ENCODE measurements at regions not wholly inside any gene's neighbourhood (a gene's known extent, or its start where the extent isn't known, plus 50 kb on each side); places are given as distances from the start of the nearest gene placed in this dataset.

DNA sequence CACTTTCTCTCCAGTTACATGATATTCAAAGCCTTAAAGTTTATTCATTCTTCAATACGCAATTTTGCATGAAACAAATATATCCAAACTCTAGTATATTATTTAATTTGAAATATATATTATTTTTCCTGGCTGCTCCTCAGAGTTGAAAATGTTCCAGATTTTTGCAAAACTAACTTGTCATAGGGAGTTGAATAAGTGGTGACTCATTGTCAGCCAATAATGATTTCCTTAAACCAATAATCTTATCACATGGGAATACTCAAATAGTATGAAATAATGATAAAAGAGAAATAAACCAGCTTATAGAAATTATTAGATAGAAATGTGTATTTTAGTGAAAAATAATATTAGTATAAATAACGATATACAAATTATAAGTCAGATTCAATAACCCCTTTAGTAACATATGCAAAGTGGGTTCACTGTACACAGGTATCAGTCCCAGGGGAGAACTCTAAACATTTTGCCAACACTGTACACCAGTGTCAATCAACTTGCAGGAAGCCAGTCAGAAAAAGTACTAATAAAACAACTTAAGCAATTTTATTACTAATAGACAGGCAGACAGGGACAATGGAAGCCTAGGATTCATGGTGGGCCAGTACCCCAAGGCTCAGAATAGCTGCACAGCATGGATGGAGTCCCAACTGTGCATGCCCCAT lies 222.6 kb upstream of the KLHL1 start:
- Histone ChIP-seq H4K5ac (ENCODE audit: insufficient read length, low read depth, low read length) (no peak overlapping the region), H3T11ph (ENCODE audit: low read length) (no peak overlapping the region), H3K56ac (ENCODE audit: insufficient read length, low read depth, low read length) (no peak overlapping the region), H4K20me1 (ENCODE audit: control insufficient read depth, insufficient read depth, insufficient read length) (no peaks in the 10 kb centered on the region), H3K18ac (ENCODE audit: insufficient read length, low read depth, low read length) (no peak overlapping the region), H4K8ac (replicated peaks; ENCODE audit: insufficient read length, low read depth, low read length) (no peak overlapping the region), H2AK5ac (ENCODE audit: insufficient read length, low read length) (no peak overlapping the region), H3K4ac (ENCODE audit: low read depth, low read length) (no peak overlapping the region), H3K9ac (ENCODE audit: extremely low read depth, insufficient read length, low read length) (no peak overlapping the region), H2BK5ac (ENCODE audit: insufficient read length, low read length) (no peak overlapping the region), H3K79me1 (ENCODE audit: insufficient read depth, low read depth, low read length, poor library complexity, severe bottlenecking) (no peaks in the 10 kb centered on the region), H3K27me3 (ENCODE audit: insufficient read depth, low read length) (no peaks in the 10 kb centered on the region), H3K14ac (ENCODE audit: insufficient read depth, low read length) (no peak overlapping the region), H3K27ac (ENCODE audit: insufficient read length, low read depth, low read length) (no peak overlapping the region), H3K9me3 (ENCODE audit: control insufficient read depth, low read depth, low read length) (no peaks in the 10 kb centered on the region), H3K23me2 (ENCODE audit: insufficient read length, low read depth, low read length, poor library complexity, severe bottlenecking) (no peaks in the 10 kb centered on the region), H2AFZ (ENCODE audit: low read length) (no peak overlapping the region), H3K4me1 (ENCODE audit: insufficient read depth, low read length) (no peaks in the 10 kb centered on the region), H3K23ac (ENCODE audit: insufficient read length, low read depth, low read length) (no peak overlapping the region), H3K4me2 (ENCODE audit: insufficient read depth, insufficient read length, low read length) (no peak overlapping the region), H2BK15ac (ENCODE audit: low read depth, low read length) (no peak overlapping the region), H4K91ac (ENCODE audit: insufficient read length, low read depth, low read length) (no peak overlapping the region), H2BK12ac (ENCODE audit: insufficient read length, low read depth, low read length) (no peak overlapping the region), H3K79me2 (ENCODE audit: insufficient read depth, low read length) (no peaks in the 10 kb centered on the region), H2BK120ac (ENCODE audit: low read depth, low read length, poor library complexity, severe bottlenecking) (no peak overlapping the region), H2BK20ac (ENCODE audit: low read depth, low read length, poor library complexity, severe bottlenecking) (no peak overlapping the region)
- Mint-ChIP-seq H3K27me3 (ENCODE audit: low read depth) (no peaks in the 10 kb centered on the region; the same call in 1 of the 2 replicates), H3K9me3 (no peaks in the 10 kb centered on the region), H3K4me1 (no peaks in the 10 kb centered on the region), H3K36me3 (ENCODE audit: insufficient read depth in 1 of 3, low read depth in 3 of 3) (no peaks in the 10 kb centered on the region), H3K4me3 (no peak overlapping the region), H3K27ac (no peak overlapping the region)
- TF ChIP-seq, protein P1, sequence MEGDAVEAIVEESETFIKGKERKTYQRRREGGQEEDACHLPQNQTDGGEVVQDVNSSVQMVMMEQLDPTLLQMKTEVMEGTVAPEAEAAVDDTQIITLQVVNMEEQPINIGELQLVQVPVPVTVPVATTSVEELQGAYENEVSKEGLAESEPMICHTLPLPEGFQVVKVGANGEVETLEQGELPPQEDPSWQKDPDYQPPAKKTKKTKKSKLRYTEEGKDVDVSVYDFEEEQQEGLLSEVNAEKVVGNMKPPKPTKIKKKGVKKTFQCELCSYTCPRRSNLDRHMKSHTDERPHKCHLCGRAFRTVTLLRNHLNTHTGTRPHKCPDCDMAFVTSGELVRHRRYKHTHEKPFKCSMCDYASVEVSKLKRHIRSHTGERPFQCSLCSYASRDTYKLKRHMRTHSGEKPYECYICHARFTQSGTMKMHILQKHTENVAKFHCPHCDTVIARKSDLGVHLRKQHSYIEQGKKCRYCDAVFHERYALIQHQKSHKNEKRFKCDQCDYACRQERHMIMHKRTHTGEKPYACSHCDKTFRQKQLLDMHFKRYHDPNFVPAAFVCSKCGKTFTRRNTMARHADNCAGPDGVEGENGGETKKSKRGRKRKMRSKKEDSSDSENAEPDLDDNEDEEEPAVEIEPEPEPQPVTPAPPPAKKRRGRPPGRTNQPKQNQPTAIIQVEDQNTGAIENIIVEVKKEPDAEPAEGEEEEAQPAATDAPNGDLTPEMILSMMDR (conservative IDR thresholded peaks at IDR 0.05), result no peak
- DNase-seq, result no peak
- no CpG with 5 or more reads among the region's 2 CpGs for WGBS (ENCODE audit: extremely low coverage, insufficient read length, low lambda C conversion rate)
